CD4-positive, alpha-beta T cell (primary cell): ENCODE measurements at regions not wholly inside any gene's neighbourhood (a gene's known extent, or its start where the extent isn't known, plus 50 kb on each side); places are given as distances from the start of the nearest gene placed in this dataset.

ENCODE experiments used
- ATAC-seq: fragments of 200-7000 bp; cut with Tn5 transposase; one replicate; pipeline ENCODE4 v1.10.0; 2022; ENCODE audit warnings: mild to moderate bottlenecking; ENCODE audit not compliant: poor library complexity
- CTCF ChIA-PET: fragments of 350-600 bp; sonication (Branson Sonifier 250); formaldehyde crosslinking; loops from one replicate; lab custom pipeline; 2021; ENCODE audit warnings: antibody characterized with exemption, inconsistent platforms; lab: Charles Lee
- POLR2A ChIA-PET: fragments of 350-600 bp; sonication (Branson Sonifier 250); formaldehyde crosslinking; loops from one replicate; lab custom pipeline; 2021; ENCODE audit warnings: antibody characterized with exemption, inconsistent platforms; lab: Charles Lee
- DNase-seq, 14 experiments: peaks; one replicate each; pipeline ENCODE4 v3.0.0-alpha.2; 2013 to 2020; ENCODE audit warnings: mixed read lengths in 2 of 14
- H3K27ac ChIP-seq, 2 donors: one replicate each; pipeline versions ENCODE4 v1.5.1 to v1.7.0; 2013; ENCODE audit warnings: low read length in 2 of 2, low read depth in 1 of 2, mild to moderate bottlenecking in 1 of 2
- H3K27me3 ChIP-seq, 2 experiments: 1 replicate in 1 of 2; 2 replicates in 1 of 2; pipeline versions ENCODE4 v1.6.1 to v1.7.0; 2013; ENCODE audit warnings: low read length in 2 of 2, control low read depth in 1 of 2, mild to moderate bottlenecking in 1 of 2, moderate library complexity in 1 of 2; ENCODE audit not compliant: insufficient read depth in 2 of 2, control insufficient read depth in 1 of 2
- H3K36me3 ChIP-seq: one replicate; pipeline ENCODE4 v1.6.1; 2013; ENCODE audit warnings: low read length, control low read depth; ENCODE audit not compliant: insufficient read depth
- H3K4me1 ChIP-seq: one replicate; pipeline ENCODE4 v1.6.1; 2013; ENCODE audit warnings: low read length, control low read depth; ENCODE audit not compliant: insufficient read depth
- H3K4me3 ChIP-seq: one replicate; pipeline ENCODE4 v1.5.1; 2013; ENCODE audit warnings: mild to moderate bottlenecking, low read length, moderate library complexity
- H3K9me3 ChIP-seq, 2 experiments: 1 replicate in 1 of 2; 2 replicates in 1 of 2; pipeline versions ENCODE4 v1.6.1 to v1.7.0; 2013; ENCODE audit warnings: low read length in 2 of 2, mild to moderate bottlenecking in 2 of 2, control low read depth in 1 of 2, moderate library complexity in 1 of 2; ENCODE audit not compliant: control insufficient read depth in 1 of 2, insufficient read depth in 1 of 2
- H3K27ac Mint-ChIP-seq: one replicate; pipeline ENCODE4 v1.8.0; 2020; ENCODE audit warnings: mixed read lengths
- H3K27me3 Mint-ChIP-seq: one replicate; pipeline ENCODE4 v1.8.0; 2021; ENCODE audit warnings: mixed read lengths
- H3K36me3 Mint-ChIP-seq: one replicate; pipeline ENCODE4 v1.8.0; 2021; ENCODE audit warnings: low read depth, mixed read lengths
- H3K4me1 Mint-ChIP-seq: one replicate; pipeline ENCODE4 v1.8.0; 2021; ENCODE audit warnings: low read depth, mixed read lengths
- H3K4me3 Mint-ChIP-seq: one replicate; pipeline ENCODE4 v1.8.0; 2020; ENCODE audit warnings: mild to moderate bottlenecking, mixed read lengths
- H3K9me3 Mint-ChIP-seq: one replicate; pipeline ENCODE4 v1.8.0; 2020; ENCODE audit warnings: mixed read lengths
- CTCF ChIP-seq: fragments of 200-600 bp; IDR thresholded peaks from one replicate; pipeline ENCODE4 v1.8.0; 2022; ENCODE audit warnings: antibody characterized with exemption, mild to moderate bottlenecking
- intact Hi-C, 2 experiments: fragments of 100-400 bp; cut with DNase I in 1 of 2; cut with micrococcal nuclease in 1 of 2; formaldehyde crosslinking; loops; one replicate each; pipeline versions ENCODE4 v1.15.1 to v1.9.0; 2023 to 2025; cut with DNase I, micrococcal nuclease

GRCh38 chr1:199261328-199261727, 622.5 kb downstream of the PTPRC start:
- CTCF ChIA-PET: no interaction called here
- Histone ChIP-seq H3K9me3 (no peaks in the 10 kb centered on the region), H3K27me3 (peaks cover 0 to 9% of the 10 kb centered on the region in 2 experiments), H3K36me3 (no peaks in the 10 kb centered on the region), H3K27ac (no peak overlapping the region), H3K4me1 (no peaks in the 10 kb centered on the region), H3K4me3 (no peak overlapping the region)
- TF ChIP-seq CTCF: no peak
- no peaks in the 10 kb centered on the region for H3K36me3 Mint-ChIP-seq
- no peaks in the 10 kb centered on the region for H3K9me3 Mint-ChIP-seq
- DNase-seq: no peak
- no peak for ATAC-seq
- no peaks in the 10 kb centered on the region for H3K27me3 Mint-ChIP-seq
- intact Hi-C loops: no loop called here
- no peak overlapping the region for H3K4me3 Mint-ChIP-seq
- no peaks in the 10 kb centered on the region for H3K4me1 Mint-ChIP-seq
- no peak overlapping the region for H3K27ac Mint-ChIP-seq
- POLR2A ChIA-PET: no interaction called here

- POLR2A ChIA-PET: no interaction called here
- Histone ChIP-seq H3K27ac (no peak overlapping the region), H3K4me1 (no peaks in the 10 kb centered on the region), H3K9me3 (no peaks in the 10 kb centered on the region), H3K4me3 (no peak overlapping the region), H3K27me3 (peaks cover 0 to 2% of the 10 kb centered on the region in 2 experiments), H3K36me3 (no peaks in the 10 kb centered on the region)
- ATAC-seq: no peak
- no peak for TF ChIP-seq CTCF
- CTCF ChIA-PET: no interaction called here
- Mint-ChIP-seq H3K4me3 (no peak overlapping the region), H3K27me3 (no peaks in the 10 kb centered on the region), H3K9me3 (no peaks in the 10 kb centered on the region), H3K36me3 (no peaks in the 10 kb centered on the region), H3K4me1 (no peaks in the 10 kb centered on the region), H3K27ac (no peak overlapping the region)
- DNase-seq: no peak
- intact Hi-C loops: no loop called here
Measured at GRCh38 chr1:199264283-199264682, 625.4 kb downstream of the PTPRC start.

GRCh38 chr1:199264911-199265310, 626.1 kb downstream of the PTPRC start:
- Mint-ChIP-seq H3K27me3 (no peaks in the 10 kb centered on the region), H3K4me3 (no peak overlapping the region), H3K4me1 (no peaks in the 10 kb centered on the region), H3K36me3 (no peaks in the 10 kb centered on the region), H3K27ac (no peak overlapping the region), H3K9me3 (no peaks in the 10 kb centered on the region)
- H3K4me3 ChIP-seq: no peak overlapping the region
- intact Hi-C loops: loop anchor here in 1 of 2 experiments (5.0 kb wide), 1 partner anchor 178 kb away; no protein-coding TSS in a partner anchor
- H3K27ac ChIP-seq: no peak overlapping the region
- POLR2A ChIA-PET: no interaction called here
- no peak for TF ChIP-seq CTCF
- CTCF ChIA-PET: no interaction called here
- ATAC-seq (no peak), DNase-seq (no peak)
- H3K27me3 ChIP-seq: no peaks in the 10 kb centered on the region
- no peaks in the 10 kb centered on the region for H3K9me3 ChIP-seq
- H3K36me3 ChIP-seq: no peaks in the 10 kb centered on the region
- no peaks in the 10 kb centered on the region for H3K4me1 ChIP-seq
